Activated T-helper 1 cell treated with anti-CD3 and anti-CD28 coated beads, Interleukin-2, amount 50 U/mL, for 16 hours (primary cell): ENCODE measurements at regions not wholly inside any gene's neighbourhood (a gene's known extent, or its start where the extent isn't known, plus 50 kb on each side); places are given as distances from the start of the nearest gene placed in this dataset.

ENCODE experiments used
- DNase-seq, 2 donors: peaks; one replicate each; pipeline ENCODE4 v3.0.0-alpha.2; 2020; ENCODE audit warnings: low read depth in 1 of 2, low spot score in 1 of 2

DNA sequence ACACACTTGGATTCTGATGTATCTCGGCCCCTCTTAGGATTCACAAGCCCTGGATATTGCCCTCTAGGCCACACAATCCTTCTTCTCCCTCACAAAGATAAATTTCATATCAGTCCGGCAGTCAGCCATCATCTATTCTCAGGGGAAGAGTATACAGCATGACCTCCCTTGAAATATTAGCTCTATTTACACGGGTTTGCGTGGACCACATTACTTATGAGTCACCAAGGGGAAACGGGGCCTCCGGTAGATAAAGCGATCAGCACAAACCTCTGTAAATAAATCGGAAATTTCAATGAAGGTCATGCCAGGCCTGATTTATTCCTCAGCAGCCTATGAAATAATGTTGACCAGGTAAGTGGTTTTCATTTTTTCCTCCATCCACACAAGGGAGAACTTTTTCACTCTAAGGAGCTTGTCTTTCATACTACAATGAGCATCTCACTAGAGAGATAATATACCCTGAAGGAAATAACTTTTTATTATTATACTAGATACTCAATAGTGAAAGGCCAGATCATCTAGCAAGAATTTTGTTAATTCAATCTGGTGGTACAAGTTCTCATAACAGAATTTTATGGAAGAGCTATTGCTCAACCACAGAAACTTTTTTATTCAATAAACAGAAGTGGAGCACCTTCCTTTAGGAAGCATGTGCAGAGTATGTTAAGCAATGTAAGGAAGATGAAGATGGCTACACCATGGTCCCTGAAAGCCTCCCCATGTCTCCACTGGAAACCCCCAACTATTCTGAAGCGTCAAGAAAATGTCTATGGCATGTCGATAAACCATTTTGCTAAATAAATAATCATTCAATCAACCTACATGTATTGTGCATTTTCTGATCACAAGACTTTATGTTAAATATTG lies 125.2 kb upstream of the PIK3C3 start:
- no peak for DNase-seq

DNA sequence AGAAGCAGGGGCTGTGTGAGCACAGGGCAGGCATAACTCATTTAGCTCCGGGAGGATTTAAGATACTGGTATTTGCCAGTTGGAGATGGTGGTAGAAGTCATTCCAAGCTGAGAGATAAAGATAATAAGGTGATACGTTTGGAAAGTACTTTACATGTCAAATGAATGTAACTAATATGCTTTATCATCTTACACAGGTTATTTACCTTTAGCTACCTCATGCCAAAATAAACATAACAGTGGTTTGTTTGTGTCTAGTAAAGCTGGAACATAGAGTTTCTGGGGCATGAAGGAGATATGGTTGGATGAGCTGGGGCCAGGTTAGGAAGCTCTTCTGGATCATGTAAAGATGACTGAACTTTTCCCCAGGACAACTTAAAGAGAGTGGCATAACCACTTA lies 126.9 kb upstream of the PIK3C3 start:
- no peak for DNase-seq

DNA sequence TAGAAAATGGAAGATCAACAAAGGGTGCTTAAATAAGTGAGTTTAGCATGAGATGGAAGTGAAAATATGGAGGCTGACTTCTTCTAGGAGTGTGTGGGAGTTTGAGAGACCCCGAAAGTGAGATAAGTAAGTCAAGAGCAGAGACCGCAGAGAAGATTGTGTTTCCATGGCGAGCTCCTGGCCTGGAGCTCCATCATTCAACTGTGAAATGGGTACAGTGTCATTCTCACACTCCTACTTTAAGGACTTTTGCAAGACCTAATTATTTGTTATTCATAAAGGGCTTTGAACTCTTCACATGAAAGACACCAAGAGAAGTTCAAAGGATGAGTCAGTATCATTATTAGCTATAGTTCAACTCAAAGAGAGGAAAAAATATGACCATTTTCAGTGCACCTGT lies 134.2 kb upstream of the PIK3C3 start:
- no peak for DNase-seq

DNA sequence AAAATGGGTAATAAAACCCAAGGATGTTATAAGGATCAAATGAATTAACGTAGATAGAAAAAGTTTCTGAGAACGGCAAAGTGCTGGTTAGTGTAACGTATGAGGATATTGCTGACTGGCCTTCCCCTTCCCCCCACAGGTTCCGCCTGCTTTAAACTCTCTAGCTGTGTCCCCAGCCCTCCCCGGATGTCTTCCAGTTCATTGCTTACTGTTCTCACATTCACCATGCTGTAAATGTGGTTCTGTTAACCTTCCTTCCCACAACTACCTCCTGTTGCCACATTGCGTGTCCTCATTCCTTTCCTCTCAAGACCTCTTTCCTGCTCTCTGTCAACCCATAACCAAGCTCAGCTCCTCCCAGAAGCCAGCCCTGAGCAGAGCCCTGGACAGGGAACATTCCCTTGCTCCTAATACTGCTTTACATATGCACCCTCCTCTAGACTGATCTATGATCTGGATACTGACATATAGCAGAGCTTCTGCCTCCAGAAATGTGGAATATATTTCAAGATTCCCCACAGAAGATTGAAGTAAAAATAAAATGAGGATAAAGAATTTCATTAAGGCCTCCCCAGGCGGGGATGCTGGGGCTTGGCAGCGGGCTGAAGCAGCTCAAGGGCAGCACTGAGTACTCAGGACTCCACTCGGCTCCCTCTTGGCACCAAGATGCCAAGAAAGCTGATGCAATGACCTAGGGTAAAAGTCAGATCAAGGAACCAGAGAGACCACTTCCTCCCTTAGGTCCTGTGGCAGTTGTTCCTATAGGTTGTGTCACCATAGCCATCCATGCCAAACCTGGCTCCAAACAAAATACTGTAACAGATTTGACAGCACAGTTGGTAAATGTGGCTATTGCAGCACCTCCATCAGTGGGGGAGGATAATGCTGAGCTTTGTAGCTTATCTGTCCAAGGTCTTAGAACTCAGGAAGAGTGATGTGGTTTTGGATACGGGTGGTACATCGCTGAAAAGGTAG lies 136.4 kb upstream of the PIK3C3 start:
- no peak for DNase-seq

DNA sequence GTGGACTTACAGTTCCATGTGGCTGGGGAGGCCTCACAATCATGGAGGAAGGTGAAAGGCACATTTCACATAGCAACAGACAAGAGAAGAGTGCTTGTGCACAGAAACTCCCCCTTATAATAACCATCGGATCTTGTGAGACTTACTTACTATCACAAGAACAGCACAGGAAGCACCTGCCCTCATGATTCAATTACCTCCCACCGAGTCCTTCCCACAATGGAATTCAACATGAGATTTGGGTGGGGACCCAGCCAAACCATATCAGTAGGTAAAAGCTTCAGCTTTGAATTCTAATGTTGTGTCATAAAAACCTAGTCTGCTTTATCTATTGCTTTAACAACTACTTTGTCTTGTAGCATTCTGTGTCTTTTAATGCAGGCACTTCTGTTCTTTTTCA lies 140.4 kb upstream of the PIK3C3 start:
- DNase-seq, result no peak

DNA sequence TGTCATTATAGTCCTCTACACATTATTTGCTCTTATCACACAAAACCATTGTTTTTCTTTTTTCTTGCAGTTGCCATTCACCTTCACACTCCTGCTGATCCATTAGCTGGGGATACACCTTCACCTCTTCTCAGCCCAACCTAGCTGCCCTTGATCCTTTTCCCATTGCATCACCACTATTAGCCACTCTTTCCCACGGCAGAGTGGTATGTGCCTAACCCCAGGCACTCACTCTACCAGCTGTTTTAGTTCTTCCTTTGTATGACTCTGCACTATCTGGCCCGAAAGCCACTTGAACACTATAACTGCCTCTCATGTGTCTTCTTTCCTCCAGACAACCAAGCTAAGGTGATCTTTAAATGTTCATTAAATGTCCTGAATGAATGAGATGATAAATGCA lies 145.4 kb upstream of the PIK3C3 start:
- no peak for DNase-seq

DNA sequence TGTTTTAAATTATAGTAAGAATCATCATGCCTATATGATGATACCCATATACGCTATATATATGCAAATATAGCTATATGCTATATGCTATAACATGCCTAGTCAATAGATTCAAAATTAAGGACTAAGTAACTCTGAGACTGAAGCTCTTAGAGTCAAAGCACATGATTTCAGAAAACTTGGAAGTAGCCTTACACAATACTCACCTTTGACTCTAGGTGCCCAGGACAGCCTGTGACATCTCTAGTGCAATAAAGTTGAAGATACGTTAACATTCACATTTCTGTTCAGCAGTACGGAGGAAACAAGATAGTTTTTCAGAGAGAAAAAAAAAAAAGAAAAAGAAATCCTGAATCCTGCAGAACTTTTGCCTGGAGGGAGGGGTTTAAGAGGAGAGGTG lies 149.7 kb upstream of the PIK3C3 start:
- DNase-seq, result no peak

DNA sequence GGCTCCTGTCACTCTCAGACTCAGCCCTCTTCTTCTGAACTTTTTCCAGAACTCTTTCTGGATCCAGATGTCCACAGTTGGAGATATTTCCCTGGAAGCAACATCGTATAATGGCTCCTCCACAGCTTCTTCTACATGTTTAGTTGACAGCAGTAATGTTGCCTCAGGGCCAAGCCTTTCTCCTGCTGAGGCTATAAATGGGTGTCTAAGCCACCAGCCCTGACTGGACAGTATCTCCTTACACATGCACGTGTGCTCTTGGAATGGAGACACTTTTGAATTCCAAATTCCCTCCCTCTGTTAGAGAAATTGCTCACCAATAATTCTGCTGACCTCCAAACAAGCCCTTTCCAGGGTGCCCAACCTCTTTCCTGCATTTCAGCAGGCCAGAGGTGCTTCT lies 156.2 kb upstream of the PIK3C3 start:
- DNase-seq, result no peak

DNA sequence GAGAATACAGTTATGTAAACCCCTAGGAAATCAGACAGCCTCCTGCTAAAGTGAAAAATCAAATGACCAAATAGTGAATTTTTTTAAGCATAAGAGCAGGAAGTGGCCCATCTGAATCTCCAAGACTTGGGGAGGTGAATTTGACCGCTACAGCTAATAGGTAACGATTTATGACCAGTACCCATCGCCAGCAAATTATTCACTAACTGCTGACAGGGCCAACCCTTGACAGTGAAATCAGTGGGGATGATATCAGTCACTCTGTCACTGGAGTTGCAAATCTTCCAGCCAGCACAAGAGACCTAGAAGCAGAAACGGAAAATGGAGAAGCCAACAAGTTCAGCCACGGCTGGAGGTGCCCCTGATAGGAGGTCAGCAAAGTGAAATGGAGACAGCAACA lies 164.3 kb upstream of the PIK3C3 start:
- no peak for DNase-seq

DNA sequence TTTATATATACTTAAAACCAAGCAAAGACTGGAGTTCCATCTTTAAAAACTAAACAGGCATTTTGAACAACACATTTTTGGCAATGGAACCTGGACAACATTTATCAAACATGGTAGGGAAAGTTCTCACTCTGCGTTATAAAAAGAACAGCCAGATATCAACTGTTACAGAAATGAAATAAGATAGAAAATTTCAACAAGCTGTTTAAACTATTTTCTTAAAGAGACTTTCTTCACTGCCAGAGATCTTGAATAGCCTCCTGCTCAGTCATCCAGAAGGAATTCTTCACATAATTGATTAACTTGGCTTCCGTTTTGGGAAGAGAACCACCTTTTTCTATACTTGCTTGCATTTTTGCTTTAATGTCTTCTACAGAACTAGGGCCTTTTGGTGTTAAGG lies 166.0 kb upstream of the PIK3C3 start:
- no peak for DNase-seq

DNA sequence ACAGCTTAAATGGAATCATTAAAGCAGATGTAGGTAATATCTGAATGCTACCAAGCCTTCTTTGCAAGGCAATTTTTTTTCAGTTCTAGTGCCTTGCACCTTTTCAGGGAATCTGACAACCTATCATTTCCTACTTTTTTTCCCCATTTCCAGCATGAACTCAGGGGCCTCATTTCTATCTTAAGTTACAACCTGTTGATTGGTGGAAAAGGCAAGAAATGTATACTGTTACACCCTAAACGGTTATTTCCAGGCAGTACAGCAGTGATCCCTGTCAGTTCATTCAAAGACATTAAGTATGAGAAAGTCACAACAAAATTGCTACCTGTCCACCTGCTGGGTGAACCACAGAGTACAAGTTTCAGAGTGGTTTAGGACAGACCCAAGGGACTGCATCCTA lies 171.2 kb upstream of the PIK3C3 start:
- no peak for DNase-seq

DNA sequence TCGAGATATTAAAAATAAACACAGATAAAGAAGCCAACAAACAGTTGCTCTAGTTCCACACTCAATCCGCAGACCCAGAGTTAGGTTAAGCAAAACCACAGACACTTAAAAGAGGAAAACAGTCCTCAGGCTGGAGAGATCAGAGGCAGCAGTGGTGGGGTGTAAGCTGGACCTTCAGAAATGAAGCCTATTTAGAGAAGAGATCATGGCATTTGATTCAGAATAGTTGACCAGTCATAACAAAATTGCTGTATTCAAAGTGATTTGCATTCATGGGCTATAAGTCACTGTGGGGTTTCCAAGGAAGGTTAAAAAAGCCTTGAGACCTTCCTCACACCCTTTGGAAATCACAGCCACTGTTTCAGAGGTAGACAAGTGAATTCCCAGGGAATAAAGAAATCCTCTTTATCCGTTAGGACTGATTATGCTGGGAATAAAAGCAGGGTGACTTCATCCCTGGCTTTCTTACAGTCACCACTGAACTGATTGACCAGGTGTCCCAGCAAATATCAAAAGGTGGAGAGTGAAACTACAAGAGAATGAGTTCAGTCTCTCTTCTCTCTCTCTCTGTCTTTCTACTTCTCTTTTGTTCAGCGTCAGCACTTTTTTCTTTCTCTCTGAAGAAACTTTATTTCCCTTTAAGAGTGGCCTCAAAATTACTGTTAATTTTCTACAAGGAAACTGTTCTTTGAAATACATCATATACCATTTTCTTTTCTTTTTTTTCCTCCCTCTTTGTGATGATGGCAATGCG lies 171.8 kb upstream of the PIK3C3 start:
- DNase-seq, result no peak

DNA sequence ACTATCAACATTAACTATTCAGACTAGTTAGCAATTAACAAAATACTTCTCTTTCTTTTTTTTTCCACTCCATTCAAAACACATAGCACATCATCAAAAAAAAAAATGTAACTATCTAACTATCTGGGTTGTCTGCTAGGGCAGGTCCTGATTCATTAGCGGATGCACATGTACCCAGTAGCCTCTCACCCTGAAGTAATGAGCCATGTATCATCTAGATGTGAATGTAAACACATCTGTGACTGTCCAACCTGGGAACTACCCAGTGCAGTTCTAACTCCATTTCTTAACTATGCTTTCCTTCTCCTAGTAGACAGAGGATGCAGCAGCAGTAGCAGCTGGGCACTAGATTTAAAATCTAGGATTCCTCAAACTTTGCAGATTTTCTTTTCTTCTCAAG lies 183.1 kb upstream of the PIK3C3 start:
- DNase-seq, result no peak

DNA sequence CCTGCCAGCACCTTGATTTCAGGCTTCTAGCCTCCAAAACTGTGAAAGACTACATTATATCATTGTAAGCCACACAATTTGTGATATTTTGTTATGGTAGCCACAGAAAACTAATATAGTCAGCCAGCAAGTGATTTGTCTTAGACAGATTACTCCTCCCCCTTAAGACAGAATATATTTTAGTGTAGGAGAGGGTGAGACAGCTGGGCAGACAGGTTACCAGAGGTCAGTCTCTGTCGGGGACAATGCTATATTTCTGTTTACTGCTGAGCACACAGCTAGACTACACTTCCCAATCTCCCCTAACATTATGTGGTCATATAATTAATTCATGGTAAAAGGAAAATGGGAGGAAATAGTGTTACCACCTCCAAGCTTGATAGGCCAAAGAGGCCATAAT lies 185.8 kb upstream of the PIK3C3 start:
- no peak for DNase-seq

DNA sequence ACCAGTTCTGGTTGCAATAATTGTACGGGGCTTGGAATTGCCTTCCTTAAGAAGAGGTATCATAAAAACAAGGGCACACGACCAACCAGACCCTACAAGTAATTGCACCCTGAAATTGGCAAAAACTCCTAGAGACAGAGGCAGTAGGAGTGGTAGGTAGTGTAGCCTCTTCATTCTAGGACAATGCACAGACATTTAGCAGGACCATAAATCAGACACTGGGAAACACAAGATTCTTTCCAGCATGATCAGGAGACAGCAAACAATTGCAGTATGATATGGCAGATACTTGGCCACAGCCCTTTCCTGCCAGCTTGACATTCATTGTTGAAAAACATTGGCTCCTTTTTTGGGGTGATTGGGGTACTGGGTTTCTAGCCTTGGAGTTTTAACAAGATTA lies 186.6 kb upstream of the PIK3C3 start:
- DNase-seq, result no peak

DNA sequence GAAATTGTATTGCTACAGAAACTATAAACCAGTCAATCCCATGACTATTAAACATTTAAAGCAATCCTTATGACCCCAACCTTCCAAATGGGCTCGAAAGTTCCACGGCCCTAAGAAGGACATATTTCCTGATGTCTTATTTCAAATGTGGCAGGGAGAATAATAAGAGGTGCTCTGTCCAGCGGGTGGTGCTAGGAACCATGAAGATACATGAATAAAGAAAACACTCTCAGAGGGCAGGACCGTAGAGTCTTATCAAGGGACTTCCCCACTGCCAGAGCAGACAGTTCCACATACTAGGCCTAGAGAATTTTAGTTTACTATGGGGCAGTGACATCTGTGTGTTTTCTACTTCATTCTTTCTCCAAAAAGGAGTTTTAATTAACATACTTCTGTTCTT lies 187.1 kb upstream of the PIK3C3 start:
- DNase-seq, result no peak

DNA sequence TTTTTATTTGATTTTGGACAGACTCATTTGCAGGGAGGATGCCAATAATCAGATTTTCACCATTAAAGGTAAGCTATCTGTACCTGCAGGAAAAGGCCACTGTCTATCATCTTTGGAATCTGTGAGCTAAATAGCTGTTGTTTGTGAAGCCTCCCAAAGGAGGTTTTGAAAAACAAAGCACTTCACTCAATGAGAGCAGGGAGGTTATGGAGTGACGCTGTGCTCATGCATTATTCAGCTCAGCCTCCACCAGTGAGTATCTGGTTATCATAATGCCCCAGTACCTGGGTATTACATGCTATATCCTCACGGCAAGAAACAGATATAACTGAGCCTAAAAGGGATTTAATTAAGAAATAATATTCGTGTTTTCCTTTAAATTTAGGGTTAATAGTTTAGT lies 189.6 kb upstream of the PIK3C3 start:
- DNase-seq, result no peak

DNA sequence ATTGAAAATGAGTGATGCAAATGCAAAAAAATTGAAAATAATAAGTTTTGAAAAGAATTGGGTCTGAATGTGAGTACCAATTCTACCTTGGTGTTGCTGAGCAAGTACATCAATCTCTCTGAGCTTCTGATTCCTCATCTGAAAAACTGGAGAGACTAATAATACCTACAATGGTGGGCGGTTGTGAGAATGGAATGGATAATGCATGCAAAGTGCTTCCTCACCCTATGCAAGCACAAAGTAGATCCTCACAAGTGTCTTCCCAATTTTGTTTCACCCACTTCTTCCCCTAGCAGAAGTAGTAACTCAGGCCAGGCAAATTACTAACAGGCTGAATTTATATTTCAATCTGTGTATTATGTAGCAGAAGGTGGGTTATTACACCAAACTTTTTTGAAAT lies 191.7 kb upstream of the PIK3C3 start:
- no peak for DNase-seq

DNA sequence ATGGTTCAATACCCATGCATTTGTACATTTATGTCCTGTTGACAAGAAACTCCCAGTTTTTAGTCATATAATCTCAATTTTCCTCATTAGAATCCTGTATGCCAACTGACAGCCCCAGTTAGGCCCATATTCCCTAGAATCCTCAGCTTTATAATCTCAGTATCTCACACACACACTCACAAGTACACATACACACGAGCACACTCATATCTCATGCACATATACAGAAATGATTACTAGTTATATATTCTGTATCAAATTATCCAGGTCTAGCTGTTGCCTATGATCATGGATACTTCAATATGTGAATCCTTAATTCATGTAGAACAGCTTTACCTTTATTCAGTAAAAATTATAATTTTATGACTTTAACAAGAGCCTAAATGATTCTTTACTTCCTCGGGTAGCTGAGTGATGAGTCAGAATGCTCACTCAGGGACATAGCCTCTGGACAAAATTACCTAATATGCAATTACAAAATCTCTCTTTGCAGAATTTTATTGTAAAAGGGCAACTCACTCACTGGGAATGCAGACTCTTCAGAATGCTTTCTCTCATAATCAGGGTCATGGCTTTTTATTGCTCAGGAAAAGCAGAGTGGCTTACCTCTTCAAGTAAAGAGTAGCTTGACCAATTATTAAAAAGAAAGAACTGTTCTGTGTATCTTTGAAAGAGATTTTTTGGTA lies 193.6 kb upstream of the PIK3C3 start:
- DNase-seq, result no peak

DNA sequence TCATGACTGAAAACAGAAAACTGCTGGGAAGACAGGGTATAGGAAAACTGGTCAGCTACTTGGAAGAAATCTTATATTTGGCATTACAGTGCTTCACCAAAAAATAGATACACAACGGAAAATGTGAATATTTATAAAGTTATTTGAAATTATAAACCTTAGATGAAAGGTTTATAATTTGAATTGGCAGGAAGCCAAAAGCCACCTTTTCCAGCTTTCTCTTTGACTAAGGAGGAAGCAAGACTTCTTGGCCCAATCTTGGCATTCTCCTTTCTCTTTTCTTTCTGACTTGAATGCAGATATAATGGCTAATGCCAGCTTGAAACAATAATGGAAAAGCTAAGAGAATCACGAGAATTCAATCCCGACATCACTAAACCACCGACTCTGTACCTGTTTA lies 196.5 kb upstream of the PIK3C3 start:
- no peak for DNase-seq

DNA sequence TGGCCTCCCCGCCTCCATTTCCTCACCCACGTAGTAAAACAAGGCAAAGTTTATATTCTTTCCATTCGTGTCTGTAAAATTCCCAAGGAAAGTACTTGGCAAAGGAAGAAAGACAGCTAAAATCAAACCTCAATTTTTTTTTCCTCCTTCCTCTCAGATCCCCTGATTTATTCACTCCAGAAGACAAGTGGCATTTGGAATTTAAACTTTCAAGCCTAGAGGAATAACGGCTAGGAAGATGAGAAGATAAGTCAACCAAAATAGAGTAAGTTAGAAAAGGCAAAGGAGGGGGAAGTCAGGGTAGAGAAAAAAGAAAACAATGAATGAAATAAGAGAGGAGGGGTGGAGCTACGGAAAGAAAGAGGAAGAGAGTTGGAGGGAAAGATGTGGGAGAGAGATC lies 198.9 kb upstream of the PIK3C3 start:
- DNase-seq, result no peak
